ENCODE measurements at regions not wholly inside any gene's neighbourhood (a gene's known extent, or its start where the extent isn't known, plus 50 kb on each side); places are given as distances from the start of the nearest gene placed in this dataset.

GRCh38 chr10:6327961-6328698 is 125.4 kb downstream of the PFKFB3 start:
- TF ChIP-seq, protein P1, sequence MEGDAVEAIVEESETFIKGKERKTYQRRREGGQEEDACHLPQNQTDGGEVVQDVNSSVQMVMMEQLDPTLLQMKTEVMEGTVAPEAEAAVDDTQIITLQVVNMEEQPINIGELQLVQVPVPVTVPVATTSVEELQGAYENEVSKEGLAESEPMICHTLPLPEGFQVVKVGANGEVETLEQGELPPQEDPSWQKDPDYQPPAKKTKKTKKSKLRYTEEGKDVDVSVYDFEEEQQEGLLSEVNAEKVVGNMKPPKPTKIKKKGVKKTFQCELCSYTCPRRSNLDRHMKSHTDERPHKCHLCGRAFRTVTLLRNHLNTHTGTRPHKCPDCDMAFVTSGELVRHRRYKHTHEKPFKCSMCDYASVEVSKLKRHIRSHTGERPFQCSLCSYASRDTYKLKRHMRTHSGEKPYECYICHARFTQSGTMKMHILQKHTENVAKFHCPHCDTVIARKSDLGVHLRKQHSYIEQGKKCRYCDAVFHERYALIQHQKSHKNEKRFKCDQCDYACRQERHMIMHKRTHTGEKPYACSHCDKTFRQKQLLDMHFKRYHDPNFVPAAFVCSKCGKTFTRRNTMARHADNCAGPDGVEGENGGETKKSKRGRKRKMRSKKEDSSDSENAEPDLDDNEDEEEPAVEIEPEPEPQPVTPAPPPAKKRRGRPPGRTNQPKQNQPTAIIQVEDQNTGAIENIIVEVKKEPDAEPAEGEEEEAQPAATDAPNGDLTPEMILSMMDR (IDR thresholded peaks at IDR 0.05) = no peak
- no peak for TF ChIP-seq MXD4 (CRISPR knock-in tag; IDR thresholded peaks at IDR 0.05; ENCODE audit: borderline replicate concordance)
- no peak for TF ChIP-seq ETV6 (CRISPR knock-in tag; IDR thresholded peaks at IDR 0.05)
- no peak for TF ChIP-seq CREB1 (CRISPR knock-in tag; IDR thresholded peaks at IDR 0.05)
- no peak for TF ChIP-seq ATF6 (CRISPR knock-in tag; IDR thresholded peaks at IDR 0.05)
